HL-60 (cell line): ENCODE measurements at regions not wholly inside any gene's neighbourhood (a gene's known extent, or its start where the extent isn't known, plus 50 kb on each side); places are given as distances from the start of the nearest gene placed in this dataset.

ENCODE experiments used
- POLR2AphosphoS5 ChIP-seq: IDR thresholded peaks from 2 replicates; pipeline ENCODE4 v1.6.1; 2012; ENCODE audit warnings: low read depth
- TF ChIP-seq, protein P1 (sequence below): IDR thresholded peaks from one replicate; pipeline ENCODE4 v1.5.1; 2011; ENCODE audit warnings: low read length, control low read depth, inconsistent platforms; ENCODE audit not compliant: insufficient read depth
- TF ChIP-seq, protein P2 (sequence below): IDR thresholded peaks from 2 replicates; pipeline ENCODE4 v1.6.1; 2012; ENCODE audit warnings: low read depth; ENCODE audit not compliant: insufficient replicate concordance

DNA sequence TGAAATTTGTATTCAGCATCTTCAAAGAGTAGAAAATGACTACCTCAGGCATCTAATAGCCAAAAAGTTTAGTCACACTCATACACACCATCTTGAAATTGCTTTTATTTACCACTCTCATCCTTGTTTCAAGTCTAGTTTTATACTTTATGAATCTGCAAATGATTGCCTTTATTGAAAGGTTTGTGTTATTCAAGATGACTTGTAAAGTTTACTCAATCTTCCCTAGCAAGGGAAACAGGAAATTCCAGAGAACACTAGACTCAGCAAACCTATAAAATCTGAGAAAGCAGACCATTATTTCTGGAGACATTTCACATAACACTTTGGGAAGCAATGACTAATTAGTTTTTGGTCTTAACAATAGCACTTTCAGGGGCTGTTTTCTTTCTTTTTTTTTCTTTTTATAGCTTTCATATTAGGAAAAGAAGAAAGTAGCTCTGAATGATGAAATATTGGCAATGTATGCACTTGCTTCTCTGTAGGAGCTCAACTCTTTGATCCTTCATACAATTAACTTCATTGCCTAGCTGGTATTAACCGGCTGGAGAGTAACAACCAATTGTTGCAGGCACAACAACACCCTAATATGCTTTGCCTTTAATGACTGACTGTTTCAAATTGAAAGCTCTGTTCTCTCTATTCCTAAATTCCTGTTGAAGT is 68.9 kb upstream of the HDAC9 start:
- TF ChIP-seq, protein P1, sequence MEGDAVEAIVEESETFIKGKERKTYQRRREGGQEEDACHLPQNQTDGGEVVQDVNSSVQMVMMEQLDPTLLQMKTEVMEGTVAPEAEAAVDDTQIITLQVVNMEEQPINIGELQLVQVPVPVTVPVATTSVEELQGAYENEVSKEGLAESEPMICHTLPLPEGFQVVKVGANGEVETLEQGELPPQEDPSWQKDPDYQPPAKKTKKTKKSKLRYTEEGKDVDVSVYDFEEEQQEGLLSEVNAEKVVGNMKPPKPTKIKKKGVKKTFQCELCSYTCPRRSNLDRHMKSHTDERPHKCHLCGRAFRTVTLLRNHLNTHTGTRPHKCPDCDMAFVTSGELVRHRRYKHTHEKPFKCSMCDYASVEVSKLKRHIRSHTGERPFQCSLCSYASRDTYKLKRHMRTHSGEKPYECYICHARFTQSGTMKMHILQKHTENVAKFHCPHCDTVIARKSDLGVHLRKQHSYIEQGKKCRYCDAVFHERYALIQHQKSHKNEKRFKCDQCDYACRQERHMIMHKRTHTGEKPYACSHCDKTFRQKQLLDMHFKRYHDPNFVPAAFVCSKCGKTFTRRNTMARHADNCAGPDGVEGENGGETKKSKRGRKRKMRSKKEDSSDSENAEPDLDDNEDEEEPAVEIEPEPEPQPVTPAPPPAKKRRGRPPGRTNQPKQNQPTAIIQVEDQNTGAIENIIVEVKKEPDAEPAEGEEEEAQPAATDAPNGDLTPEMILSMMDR: no peak
- TF ChIP-seq, protein P2, sequence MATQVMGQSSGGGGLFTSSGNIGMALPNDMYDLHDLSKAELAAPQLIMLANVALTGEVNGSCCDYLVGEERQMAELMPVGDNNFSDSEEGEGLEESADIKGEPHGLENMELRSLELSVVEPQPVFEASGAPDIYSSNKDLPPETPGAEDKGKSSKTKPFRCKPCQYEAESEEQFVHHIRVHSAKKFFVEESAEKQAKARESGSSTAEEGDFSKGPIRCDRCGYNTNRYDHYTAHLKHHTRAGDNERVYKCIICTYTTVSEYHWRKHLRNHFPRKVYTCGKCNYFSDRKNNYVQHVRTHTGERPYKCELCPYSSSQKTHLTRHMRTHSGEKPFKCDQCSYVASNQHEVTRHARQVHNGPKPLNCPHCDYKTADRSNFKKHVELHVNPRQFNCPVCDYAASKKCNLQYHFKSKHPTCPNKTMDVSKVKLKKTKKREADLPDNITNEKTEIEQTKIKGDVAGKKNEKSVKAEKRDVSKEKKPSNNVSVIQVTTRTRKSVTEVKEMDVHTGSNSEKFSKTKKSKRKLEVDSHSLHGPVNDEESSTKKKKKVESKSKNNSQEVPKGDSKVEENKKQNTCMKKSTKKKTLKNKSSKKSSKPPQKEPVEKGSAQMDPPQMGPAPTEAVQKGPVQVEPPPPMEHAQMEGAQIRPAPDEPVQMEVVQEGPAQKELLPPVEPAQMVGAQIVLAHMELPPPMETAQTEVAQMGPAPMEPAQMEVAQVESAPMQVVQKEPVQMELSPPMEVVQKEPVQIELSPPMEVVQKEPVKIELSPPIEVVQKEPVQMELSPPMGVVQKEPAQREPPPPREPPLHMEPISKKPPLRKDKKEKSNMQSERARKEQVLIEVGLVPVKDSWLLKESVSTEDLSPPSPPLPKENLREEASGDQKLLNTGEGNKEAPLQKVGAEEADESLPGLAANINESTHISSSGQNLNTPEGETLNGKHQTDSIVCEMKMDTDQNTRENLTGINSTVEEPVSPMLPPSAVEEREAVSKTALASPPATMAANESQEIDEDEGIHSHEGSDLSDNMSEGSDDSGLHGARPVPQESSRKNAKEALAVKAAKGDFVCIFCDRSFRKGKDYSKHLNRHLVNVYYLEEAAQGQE: no peak
- TF ChIP-seq POLR2AphosphoS5: no peak
